GM18526 (cell line): ENCODE measurements at regions not wholly inside any gene's neighbourhood (a gene's known extent, or its start where the extent isn't known, plus 50 kb on each side); places are given as distances from the start of the nearest gene placed in this dataset.

Experiments
- POLR2A ChIP-seq: IDR thresholded peaks from 3 replicates; pipeline ENCODE4 v1.6.1; 2011; ENCODE audit not compliant: insufficient read length; ENCODE audit errors: extremely low read depth

DNA sequence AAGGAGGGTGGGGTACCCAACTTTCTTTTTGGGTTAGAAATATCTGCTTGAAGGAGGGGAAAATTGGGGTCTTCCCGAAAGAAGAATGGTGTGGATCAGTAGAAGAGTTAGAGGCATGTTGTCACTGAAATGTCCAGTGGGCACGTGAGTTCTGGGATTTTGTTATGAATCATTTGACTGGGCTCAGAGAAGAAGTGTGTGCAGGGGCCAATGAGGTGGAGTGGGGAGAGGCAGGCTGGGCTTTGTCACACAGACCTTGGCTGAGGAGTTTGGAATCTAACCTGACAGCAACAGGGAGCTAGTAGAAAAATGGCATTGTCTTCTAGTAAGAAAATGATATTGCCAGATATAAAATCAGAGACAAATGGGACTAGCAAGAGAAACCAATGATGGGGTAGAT lies 436.8 kb downstream of the MFSD1 start:
- no peak for TF ChIP-seq POLR2A

DNA sequence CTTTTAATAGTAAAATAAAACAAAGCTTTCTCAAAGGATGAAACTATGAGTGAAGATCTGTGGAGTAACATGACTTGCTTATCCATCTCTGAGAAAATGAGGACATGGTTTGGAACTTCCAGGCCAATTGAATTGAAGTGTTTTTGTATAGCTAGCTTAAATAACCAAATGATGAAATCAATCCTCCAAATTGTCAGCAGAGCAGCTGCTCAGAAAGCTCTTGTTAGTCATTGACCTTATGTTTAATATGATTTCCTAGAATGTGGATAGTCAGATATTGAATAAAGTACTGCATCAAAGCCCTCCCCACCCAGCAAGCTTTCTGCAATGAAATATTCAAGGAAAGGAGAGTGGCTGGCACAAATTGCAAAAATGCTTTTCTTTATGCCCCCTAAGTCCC lies 437.2 kb downstream of the MFSD1 start:
- TF ChIP-seq POLR2A: no peak

DNA sequence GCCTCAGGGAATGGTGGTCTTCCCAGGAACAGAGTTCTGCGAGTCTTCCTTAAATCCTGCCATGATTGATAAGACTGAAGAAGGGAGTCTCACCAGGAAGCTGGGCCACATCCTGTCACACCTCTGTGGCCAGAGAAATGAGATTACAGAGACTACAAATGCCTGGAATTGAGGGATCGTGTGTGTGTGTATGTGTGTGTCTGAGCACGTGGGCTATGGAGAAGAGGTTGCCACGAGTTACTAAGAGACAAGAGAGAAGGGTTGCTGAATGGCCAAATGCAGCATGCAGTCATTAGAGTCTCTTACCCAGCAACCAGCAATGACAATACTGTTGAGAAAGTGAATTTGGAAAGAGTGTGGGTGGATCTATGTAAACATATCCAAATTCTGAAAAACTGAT lies 443.1 kb downstream of the MFSD1 start:
- no peak for TF ChIP-seq POLR2A

DNA sequence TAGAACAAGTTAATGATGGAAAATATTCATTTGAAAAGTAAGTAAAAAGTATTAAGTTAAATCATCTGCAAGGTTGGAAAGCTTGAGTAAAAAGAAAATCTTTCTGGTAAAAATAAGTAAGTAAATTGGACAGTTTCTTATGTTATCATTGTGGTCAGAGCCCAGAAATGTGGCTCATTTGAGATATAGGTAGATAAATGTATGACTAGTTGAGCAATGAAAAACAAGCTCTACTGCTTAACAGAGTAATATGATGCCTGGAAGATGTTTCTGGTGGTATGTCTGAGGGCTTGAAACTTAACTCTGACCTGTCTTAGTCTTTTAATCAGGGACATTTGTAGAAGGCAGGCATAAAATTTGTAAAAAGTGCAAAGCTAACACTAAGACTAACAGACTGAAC lies 444.0 kb downstream of the MFSD1 start:
- TF ChIP-seq POLR2A: no peak

DNA sequence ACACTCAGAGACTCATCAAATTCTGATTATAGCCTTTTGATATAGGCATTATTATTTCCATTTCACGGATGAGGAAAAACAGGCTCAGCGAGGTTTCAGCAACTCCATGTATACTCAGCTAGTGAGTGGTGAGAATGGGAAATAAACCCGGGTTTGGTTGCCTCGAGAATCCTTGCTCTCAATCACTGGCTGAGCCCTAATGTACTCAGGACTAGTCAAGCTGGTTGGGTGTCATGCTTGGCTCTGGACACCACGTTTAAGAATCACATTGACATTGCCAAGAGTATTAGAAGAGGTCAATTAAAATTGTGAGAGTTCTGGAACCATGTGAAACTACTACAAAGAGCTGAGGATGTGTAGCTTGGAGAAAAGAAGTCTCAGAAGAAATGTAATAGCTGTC lies 444.5 kb downstream of the MFSD1 start:
- TF ChIP-seq POLR2A: no peak

DNA sequence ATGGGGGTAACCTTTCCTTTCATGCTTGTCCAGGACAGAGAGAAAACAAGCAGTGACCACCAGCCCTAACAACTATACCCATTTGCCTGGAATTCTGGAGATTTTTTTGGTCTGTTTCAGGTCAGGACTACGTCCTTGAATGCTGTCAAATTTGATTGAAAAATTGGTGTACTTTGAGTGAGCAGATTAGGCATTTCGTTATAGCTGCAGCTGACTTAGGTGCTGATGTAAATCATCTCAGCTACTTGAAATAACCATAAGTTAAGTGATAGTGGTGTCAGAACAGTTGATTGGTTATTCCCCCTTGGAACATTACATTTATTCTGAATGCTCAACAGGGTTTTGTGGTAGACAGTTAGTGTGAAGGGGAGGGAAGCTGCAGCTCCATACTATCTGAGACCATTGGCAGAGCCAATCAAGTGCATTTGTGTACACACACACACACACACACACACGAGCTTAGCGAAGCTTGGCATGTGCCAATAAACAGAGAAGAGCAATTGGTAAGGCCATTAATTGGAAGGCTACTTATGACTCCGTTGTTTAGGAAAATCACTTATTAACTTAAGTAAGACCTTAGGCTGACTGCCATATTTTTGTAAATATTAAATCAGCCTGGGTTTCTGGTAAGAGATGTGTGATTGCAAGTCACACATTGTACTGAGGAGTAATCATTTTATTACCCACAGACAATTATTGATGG lies 447.8 kb downstream of the MFSD1 start:
- TF ChIP-seq POLR2A: no peak

DNA sequence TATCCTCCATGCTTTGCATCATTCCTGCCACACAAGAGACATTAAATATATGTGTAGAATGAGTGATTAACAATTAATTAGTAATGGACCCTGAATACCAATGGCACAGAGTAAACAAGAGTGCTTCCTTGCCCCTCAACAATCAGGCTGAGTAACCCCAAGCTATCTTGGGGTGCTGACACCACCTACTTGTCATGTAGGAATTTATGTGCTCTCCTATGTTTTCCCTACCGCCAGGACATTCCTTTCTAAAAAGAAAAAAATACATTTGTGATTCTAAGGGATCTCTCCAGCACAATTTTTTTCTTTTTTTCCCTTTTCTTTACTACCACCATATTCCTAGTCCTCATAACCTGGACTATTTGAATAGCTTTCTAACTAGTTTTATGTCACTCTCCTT lies 449.1 kb downstream of the MFSD1 start:
- no peak for TF ChIP-seq POLR2A

DNA sequence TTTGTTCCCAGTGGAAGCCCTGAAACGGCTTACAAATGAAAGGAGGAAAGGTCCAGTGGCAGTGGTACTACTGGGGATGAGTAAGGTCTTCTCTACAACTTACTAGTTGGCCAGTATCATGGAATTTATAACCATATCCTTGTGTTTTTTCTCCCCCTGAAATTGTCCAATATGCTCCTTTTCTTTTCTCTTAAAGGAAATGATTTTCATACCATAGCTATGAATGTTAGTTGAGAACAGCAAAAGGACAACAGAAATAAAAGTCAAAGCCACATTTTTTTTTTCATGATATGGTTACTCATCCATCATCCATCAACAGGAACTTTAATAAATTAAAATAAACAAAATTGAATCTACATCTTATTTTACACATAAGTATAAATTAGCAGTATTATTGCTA lies 450.4 kb downstream of the MFSD1 start:
- no peak for TF ChIP-seq POLR2A

DNA sequence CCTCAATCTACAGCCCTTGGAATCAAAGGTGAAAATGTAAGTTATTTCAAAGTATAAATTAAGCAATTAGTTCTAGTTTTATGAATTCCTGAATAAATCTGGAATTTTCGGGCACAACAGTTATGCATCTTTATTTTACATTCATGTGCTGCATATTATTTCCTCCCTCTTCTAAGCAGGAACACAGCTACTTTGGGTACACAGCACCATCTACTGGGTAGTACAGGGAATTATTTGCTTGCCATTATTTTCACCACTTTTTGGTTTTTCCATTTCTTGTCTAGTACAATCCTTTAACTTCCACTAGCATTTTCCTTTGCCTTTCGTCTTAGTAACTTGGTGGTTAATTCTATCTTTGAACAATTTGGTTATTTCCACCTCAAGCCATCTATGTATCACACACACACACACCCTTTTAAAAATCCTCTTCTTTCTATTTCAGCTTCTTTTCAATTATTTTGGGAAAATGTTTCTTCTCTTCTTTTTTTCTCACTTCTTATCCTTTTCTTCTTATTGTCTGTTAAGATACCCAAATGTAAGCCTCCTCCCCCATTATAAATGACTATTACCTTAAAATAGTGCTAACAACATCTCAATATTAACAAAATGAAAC lies 451.0 kb downstream of the MFSD1 start:
- no peak for TF ChIP-seq POLR2A

DNA sequence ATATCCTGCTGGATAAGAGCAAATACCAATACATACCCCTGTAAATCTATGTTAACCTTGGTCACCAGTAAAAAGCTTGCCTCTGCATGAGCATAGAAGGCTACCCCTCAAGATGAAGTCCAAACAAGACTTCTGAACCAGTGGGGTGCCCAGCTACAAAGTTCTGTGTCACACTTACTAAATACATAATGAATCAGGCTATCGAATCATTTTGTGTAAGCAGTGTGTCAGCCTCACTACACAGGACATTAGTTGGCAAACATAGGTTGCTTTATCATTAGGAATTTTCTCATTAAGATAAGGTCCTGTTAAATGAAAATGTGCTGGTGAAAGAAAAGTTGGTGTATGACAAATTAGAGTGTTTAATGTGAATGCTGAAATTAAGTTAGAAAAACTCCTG lies 452.0 kb downstream of the MFSD1 start:
- no peak for TF ChIP-seq POLR2A

DNA sequence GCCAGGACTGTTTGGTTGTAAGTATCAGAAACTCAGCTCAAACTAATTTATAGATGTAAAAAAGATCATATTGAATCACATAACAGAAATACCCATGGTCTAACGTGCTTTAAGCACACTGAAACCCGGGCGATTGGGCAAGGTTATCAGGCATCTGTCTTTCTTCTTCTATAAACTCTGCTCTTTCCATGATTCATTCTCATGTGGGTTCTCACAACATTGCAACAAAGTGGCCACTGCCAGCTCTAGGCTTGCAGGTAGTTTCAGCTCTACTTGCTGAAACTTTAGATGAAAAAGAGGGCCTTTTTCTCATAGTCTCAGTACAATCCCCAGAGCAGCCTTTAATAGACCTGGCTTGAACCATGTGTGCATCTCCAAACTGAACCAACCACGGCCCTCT lies 456.1 kb downstream of the MFSD1 start:
- TF ChIP-seq POLR2A: no peak

DNA sequence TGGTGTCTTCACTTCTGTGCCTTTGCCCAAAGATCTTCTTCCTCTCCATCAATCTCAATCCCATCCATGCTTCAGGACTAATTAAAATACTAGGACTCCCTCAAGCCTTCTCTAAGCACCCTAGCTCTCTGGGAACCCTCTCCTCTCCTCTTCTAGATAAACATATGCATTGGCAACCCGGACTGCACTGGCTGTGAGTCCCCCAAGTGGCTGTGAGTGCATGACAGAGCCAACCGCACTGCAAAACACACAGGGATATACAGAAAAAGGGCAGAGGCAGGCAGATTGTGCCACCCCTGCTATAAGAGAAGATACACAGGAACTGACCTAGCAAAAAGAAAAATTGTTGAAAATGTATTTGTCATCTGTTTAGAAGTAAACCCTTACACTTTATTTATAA lies 457.1 kb downstream of the MFSD1 start:
- TF ChIP-seq POLR2A: no peak

DNA sequence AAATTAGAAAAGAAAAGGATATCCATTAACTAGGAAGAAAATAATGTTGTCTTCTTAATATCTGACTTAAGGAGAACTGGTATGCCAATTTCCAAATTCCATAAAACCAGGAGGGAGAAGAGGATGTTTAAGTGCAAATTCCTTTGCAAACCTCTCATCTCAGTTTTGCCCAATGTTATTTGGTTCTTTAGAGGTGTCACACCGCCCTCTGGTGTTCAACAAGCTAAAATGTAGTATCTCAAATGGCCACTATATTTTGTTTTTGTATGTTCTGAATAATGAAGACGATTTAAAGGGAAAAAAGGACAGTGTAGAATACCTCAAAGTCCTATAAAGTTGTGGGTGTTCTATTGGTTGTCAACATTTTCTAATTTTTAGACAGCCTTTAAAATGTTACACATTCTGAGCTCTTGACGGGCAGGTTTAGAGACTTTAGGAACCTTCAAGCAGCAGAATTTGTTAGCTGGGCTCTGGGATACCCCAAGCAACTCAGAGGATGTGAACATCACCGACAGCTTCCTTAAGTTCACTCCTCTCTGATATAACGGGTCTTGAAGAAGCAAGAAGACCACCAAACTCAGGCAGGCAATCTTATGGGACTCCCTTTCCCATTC lies 458.3 kb downstream of the MFSD1 start:
- TF ChIP-seq POLR2A: no peak

DNA sequence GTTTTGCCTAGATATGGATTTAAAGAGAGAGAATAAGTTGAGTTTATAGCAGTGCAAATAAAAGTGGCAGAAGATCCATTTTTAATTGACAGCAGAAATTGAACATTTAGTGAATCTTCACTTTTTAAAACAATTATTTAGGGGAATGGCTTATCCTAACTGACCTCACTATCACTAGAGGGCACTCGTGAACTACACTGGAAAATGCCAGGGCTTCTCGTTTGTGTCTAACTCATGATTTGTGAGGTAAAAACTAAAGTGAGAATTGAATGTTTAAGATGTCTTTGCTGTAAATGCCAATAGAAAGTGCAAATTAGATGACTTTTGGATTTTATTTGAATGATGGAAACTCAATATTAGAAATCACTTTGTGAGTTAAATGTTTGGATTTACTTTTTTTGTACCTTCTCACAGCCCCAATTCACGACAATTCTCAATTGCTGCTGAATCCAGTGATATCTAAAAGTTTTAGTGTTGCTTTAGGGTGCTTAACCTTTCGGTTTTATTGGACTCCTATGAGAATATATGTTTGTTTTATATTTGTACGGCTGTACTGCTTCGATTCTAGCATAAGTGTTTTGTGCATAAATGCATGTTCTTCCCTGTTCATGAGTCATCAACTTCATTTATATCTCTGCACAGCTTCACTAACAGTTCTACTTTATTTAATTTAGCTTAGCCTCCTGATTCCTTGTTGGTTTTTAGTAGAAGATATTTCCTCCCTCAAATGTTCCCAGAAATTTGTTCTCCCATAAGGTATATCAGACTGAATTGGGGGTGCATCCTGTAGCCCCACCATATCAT lies 462.1 kb downstream of the MFSD1 start:
- no peak for TF ChIP-seq POLR2A

DNA sequence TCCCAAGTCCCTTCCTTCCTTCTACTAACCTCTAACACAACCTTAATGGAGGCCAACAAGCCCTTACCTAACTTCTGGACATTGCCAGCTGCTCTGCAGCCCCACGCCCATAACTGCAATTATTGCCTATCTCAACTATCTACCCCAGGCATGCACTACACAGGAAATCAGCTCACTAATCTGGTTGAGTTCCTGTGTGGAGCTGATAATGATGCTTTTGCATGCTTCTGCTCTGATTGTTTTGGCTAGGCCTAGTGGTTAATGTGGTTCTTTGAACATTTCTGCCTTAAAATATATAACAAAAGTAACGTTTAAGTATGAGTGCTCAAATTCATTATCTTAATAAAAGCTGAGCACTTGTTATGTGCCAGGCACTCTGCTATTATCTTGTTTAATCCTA lies 463.9 kb downstream of the MFSD1 start:
- no peak for TF ChIP-seq POLR2A

DNA sequence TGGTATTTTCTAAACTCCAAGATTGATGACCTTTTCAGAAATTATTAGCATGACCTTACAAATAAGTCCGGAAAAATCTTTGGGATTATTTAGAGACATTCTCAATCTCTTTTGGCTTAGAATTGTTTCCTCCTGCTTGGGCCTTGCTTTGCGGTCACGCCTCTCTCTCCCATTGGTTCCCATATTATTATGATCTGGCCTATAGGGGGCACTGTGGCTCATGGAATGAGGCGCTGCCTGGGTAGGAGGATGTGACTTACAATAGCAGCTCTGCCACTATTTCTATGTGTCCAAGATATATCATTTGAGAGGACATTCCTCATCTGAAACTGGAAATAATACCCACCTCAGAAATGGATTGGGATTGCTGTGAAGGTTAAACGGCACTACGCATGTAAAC lies 464.9 kb downstream of the MFSD1 start:
- TF ChIP-seq POLR2A: no peak
